Calu3 (cell line): ENCODE measurements at regions not wholly inside any gene's neighbourhood (a gene's known extent, or its start where the extent isn't known, plus 50 kb on each side); places are given as distances from the start of the nearest gene placed in this dataset.

Experiments
- BruUV-seq: library from RNA; stranded (reverse); fragments of 400-500 nt; replicated peaks from 2 replicates; lab custom pipeline; 2021; lab: Mats Ljungman, UMichigan
- CTCF ChIA-PET: fragments of 300-600 bp; sonication (Branson Sonifier 250); formaldehyde crosslinking; loops from one replicate; lab custom pipeline; 2022; ENCODE audit warnings: antibody characterized with exemption; lab: Charles Lee
- DNase-seq: peaks from one replicate; pipeline ENCODE4 v3.0.0; 2022
- H3K27ac Mint-ChIP-seq: one replicate; pipeline ENCODE4 v1.8.0; 2022; ENCODE audit warnings: mixed read lengths; ENCODE audit not compliant: unreplicated experiment
- H3K27me3 Mint-ChIP-seq: one replicate; pipeline ENCODE4 v1.8.0; 2022; ENCODE audit warnings: mixed read lengths; ENCODE audit not compliant: unreplicated experiment
- H3K36me3 Mint-ChIP-seq: one replicate; pipeline ENCODE4 v1.8.0; 2022; ENCODE audit warnings: mild to moderate bottlenecking, moderate library complexity, mixed read lengths; ENCODE audit not compliant: insufficient read depth, unreplicated experiment
- H3K4me1 Mint-ChIP-seq: one replicate; pipeline ENCODE4 v1.8.0; 2022; ENCODE audit warnings: mild to moderate bottlenecking, low read depth, mixed read lengths; ENCODE audit not compliant: unreplicated experiment
- H3K4me3 Mint-ChIP-seq: one replicate; pipeline ENCODE4 v1.8.0; 2022; ENCODE audit warnings: mild to moderate bottlenecking, low read depth, moderate library complexity, mixed read lengths; ENCODE audit not compliant: unreplicated experiment
- H3K9me3 Mint-ChIP-seq: one replicate; pipeline ENCODE4 v1.8.0; 2022; ENCODE audit warnings: low read depth, mixed read lengths; ENCODE audit not compliant: unreplicated experiment
- intact Hi-C: fragments of 100-400 bp; cut with micrococcal nuclease; formaldehyde crosslinking; loops from one replicate; pipeline ENCODE4 v1.10.0; 2022; ENCODE audit not compliant: unreplicated experiment
- TF ChIP-seq, protein P1 (sequence below): fragments of 200-600 bp; IDR thresholded peaks from one replicate; pipeline ENCODE4 v1.8.0; 2022; ENCODE audit warnings: antibody characterized with exemption; ENCODE audit not compliant: unreplicated experiment

DNA sequence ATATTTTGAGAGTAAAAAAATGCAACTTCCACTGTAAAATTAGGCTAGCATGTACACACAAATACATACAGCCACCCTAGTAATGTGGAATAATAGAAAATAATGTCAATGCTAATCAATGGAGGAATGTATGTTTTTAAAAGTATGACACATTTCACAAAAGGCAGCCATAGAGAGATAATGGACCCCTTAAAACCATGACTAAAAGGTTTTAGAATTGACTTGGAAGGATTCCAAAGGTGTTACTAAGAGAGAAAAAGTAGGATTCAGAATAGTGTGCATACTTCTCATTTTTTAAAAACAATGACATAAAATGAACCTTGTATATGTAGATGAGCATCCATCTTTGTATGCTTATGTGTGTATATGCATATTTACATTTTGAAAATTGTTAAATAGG lies 597.9 kb upstream of the PCDH9 start:
- Mint-ChIP-seq H3K4me1 (no peaks in the 10 kb centered on the region), H3K27me3 (no peaks in the 10 kb centered on the region), H3K4me3 (no peak overlapping the region), H3K36me3 (no peaks in the 10 kb centered on the region), H3K27ac (no peak overlapping the region), H3K9me3 (peaks cover 4% of the 10 kb centered on the region)
- no peak for DNase-seq
- TF ChIP-seq, protein P1, sequence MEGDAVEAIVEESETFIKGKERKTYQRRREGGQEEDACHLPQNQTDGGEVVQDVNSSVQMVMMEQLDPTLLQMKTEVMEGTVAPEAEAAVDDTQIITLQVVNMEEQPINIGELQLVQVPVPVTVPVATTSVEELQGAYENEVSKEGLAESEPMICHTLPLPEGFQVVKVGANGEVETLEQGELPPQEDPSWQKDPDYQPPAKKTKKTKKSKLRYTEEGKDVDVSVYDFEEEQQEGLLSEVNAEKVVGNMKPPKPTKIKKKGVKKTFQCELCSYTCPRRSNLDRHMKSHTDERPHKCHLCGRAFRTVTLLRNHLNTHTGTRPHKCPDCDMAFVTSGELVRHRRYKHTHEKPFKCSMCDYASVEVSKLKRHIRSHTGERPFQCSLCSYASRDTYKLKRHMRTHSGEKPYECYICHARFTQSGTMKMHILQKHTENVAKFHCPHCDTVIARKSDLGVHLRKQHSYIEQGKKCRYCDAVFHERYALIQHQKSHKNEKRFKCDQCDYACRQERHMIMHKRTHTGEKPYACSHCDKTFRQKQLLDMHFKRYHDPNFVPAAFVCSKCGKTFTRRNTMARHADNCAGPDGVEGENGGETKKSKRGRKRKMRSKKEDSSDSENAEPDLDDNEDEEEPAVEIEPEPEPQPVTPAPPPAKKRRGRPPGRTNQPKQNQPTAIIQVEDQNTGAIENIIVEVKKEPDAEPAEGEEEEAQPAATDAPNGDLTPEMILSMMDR = no peak
- no TSS peak for BruUV-seq
- CTCF ChIA-PET = no interaction called here
- intact Hi-C loops = no loop called here

DNA sequence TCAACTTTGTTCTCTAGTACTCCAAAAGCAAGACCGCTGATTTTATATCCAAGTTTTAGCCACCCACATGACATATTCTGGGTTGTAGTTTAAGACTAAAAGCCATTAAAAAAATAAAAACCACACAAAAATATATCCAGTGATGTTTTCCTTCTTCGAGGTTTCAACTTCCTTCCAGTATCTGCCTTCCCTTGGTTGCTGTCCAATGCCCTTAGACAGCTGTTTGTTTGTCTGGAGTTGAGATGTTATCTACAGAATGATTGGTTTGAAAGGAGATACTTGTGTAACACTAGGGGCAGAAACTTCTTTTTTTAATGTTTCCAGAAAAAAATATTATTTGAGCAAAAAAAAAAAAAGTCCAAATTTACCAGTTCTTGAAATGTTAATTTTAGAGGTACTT lies 591.5 kb upstream of the PCDH9 start:
- TF ChIP-seq, protein P1 = no peak
- Mint-ChIP-seq H3K36me3 (no peaks in the 10 kb centered on the region), H3K4me3 (no peak overlapping the region), H3K27ac (no peak overlapping the region), H3K9me3 (no peaks in the 10 kb centered on the region), H3K4me1 (no peaks in the 10 kb centered on the region), H3K27me3 (no peaks in the 10 kb centered on the region)
- no TSS peak for BruUV-seq
- DNase-seq = no peak
- intact Hi-C loops = no loop called here
- CTCF ChIA-PET = no interaction called here

DNA sequence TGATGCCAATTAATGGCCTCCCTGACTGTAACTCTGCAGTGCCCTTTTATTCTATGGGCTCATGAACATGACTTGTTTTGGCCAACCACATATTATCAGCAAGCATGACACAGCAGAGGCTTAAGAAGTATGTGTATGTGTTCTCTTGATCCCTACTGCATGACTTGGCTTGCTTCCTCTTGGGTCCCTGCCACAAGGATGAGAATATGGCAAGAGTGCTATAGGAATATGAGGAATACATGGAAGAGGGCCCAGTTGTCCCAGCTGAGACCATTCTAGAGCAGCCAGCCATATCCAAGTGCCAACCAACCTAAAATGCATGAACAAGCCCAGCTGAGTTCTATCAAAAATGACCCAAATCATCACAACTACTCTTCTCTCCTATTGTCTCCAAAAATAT lies 576.7 kb upstream of the PCDH9 start:
- intact Hi-C loops = no loop called here
- Mint-ChIP-seq H3K9me3 (no peaks in the 10 kb centered on the region), H3K4me3 (no peak overlapping the region), H3K36me3 (no peaks in the 10 kb centered on the region), H3K4me1 (no peaks in the 10 kb centered on the region), H3K27me3 (no peaks in the 10 kb centered on the region), H3K27ac (no peak overlapping the region)
- DNase-seq = no peak
- BruUV-seq = no TSS peak
- TF ChIP-seq, protein P1 = no peak
- CTCF ChIA-PET = no interaction called here

DNA sequence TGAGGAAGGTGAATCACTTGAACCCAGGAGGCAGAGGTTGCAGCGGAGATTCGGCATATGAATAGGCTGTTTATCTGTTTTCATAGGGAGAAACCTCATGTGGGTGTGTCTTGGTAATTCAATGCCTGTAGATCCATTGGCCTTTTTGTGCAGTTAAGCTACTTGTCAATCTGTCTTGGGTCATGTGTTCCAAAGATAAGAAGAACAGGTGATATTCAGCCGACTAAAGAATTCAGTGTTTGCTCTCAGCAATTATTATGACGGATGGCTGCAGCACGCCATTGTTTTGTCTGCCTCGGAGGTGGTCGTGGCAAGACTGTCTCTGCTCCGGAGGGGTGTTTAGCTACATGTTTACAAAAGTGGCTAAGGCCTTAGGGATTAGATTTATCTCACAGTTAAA lies 573.0 kb upstream of the PCDH9 start:
- no TSS peak for BruUV-seq
- CTCF ChIA-PET = no interaction called here
- Mint-ChIP-seq H3K4me3 (no peak overlapping the region), H3K4me1 (no peaks in the 10 kb centered on the region), H3K9me3 (no peaks in the 10 kb centered on the region), H3K27me3 (no peaks in the 10 kb centered on the region), H3K27ac (no peak overlapping the region), H3K36me3 (no peaks in the 10 kb centered on the region)
- TF ChIP-seq, protein P1 = no peak
- intact Hi-C loops = no loop called here
- no peak for DNase-seq
